22Rv1 (cell line): ENCODE measurements at regions not wholly inside any gene's neighbourhood (a gene's known extent, or its start where the extent isn't known, plus 50 kb on each side); places are given as distances from the start of the nearest gene placed in this dataset.

ENCODE experiments used
- H3K27ac ChIP-seq: fragments of 450-650 bp; 2 replicates; pipeline ENCODE4 v1.5.1; 2017
- ZFX ChIP-seq: fragments of 450-650 bp; IDR thresholded peaks from 2 replicates; pipeline ENCODE4 v1.6.1; 2017; ENCODE audit warnings: antibody characterized with exemption, borderline replicate concordance
- TF ChIP-seq, protein P1 (sequence below): fragments of 450-650 bp; IDR thresholded peaks from 2 replicates; pipeline ENCODE4 v1.5.1; 2017; ENCODE audit warnings: mild to moderate bottlenecking

DNA sequence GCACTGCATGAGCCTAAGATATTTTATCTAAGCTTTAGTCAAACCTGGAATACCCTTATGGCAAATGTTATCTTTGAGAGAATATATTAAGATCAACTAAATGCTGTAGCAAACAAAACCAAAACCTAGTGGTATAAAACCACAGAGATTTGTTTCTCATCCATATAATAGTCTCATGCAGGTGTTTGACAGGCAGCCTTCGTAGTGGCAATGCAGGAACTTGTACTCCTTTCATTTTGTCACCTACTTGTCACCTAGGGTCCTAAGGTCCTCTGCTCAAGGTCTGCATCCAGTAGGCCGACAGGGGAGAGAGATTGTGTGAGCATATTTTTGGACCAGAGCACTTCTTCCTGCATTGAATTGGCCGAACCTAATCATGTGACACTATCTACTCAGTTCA lies 352.6 kb downstream of the GPR37 start:
- no peak overlapping the region for H3K27ac ChIP-seq

DNA sequence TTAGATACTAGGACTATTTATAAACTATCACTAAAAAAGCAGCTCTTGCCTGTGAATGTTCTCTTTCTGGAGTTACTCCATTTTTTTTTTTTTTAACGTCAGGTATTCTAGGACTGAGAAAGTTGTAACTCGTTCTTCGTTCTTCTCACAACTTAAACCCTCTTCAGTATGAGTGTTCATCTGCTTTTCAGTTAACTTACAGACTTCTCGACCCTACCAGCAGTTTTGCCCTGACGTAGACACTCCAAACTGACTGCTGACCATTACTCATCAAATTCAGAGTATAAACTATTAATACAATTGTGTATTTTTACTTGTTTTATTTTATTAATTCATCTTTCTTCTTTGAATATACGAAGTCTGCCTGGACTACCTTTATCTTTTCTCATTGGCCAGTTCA lies 353.1 kb downstream of the GPR37 start:
- TF ChIP-seq ZFX = no peak
- TF ChIP-seq, protein P1, sequence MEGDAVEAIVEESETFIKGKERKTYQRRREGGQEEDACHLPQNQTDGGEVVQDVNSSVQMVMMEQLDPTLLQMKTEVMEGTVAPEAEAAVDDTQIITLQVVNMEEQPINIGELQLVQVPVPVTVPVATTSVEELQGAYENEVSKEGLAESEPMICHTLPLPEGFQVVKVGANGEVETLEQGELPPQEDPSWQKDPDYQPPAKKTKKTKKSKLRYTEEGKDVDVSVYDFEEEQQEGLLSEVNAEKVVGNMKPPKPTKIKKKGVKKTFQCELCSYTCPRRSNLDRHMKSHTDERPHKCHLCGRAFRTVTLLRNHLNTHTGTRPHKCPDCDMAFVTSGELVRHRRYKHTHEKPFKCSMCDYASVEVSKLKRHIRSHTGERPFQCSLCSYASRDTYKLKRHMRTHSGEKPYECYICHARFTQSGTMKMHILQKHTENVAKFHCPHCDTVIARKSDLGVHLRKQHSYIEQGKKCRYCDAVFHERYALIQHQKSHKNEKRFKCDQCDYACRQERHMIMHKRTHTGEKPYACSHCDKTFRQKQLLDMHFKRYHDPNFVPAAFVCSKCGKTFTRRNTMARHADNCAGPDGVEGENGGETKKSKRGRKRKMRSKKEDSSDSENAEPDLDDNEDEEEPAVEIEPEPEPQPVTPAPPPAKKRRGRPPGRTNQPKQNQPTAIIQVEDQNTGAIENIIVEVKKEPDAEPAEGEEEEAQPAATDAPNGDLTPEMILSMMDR = no peak
- H3K27ac ChIP-seq = no peak overlapping the region

More for the DNA sequence above, 352.6 kb downstream of the GPR37 start:
- TF ChIP-seq, protein P1 = no peak
- TF ChIP-seq ZFX = no peak

DNA sequence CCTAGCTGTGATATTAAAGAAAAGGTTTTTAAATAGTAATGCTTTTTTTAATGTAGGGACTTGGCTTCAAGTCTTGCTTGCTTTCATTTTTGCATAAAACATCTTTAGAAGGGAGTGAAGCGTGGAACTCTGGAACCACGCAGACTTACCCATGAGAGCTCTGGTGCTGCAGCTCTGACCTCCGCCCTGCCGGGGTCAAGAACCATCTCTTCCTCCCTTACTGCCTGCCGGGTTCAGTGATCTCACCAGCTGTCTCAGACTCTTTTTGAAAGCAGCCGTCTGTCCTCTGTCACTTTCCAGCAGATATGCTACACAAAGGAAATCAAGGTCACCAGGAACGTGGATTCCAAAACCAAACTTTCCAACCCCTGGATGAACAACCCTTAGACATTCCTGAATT lies 353.8 kb downstream of the GPR37 start:
- H3K27ac ChIP-seq = no peak overlapping the region
- TF ChIP-seq, protein P1 = no peak
- no peak for TF ChIP-seq ZFX

DNA sequence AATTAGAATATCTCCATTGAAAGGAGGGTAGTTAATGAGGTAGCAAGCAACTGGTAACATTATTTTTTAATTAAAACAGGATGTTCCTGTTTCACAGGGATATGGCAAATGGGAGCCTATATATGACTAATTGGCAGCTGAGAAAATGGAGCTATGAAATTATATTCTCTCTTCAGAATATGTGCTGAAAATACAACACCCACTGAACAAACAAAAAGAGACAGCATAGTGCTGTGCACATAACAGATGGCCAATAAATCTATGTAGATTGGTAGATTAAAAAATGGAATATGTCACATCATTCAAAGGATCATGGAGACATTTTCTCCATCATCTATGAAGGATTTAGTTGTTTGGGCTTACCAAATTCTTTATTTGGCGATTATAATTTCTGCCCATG lies 362.0 kb downstream of the GPR37 start:
- no peak overlapping the region for H3K27ac ChIP-seq
- no peak for TF ChIP-seq ZFX
- TF ChIP-seq, protein P1 = no peak

DNA sequence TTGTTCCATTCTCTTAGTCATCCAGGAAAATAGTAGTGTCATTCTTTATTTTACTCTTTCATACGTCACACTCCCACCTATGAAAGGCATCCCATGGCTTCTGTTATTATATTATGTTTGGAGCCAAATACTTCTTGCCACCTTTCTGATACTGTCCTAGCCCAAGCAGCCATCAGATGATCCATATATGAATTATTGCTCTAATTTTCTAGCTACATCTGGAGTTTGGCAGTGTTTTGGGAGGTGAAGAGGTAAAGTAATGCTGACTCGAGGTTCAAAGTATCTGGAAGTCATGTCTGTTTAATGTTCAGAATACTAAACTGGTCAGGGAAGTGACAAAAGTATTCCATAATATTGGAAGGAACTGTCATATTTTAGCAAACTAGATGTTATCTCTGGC lies 362.5 kb downstream of the GPR37 start:
- TF ChIP-seq, protein P1 = no peak
- TF ChIP-seq ZFX = no peak
- H3K27ac ChIP-seq = no peak overlapping the region

DNA sequence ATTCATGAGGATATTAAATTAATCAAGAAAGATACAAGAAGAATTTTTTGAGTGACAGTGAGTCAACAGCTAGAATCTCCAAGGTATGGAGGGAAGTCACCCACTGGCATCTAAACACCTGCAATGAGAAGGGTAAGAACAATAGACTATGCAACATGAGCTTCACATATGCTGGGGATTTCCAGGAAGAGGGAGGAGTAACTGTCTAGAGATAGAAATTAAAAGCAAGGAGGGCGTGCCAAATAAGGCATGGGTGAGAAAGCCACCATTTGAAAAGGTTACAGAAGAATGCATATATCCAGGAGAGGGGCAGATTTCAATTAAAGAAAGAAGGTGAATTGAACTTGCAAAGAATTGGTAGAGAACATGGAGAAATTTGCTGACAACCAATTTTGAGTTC lies 365.7 kb downstream of the GPR37 start:
- no peak overlapping the region for H3K27ac ChIP-seq
- TF ChIP-seq ZFX = no peak
- TF ChIP-seq, protein P1 = no peak

DNA sequence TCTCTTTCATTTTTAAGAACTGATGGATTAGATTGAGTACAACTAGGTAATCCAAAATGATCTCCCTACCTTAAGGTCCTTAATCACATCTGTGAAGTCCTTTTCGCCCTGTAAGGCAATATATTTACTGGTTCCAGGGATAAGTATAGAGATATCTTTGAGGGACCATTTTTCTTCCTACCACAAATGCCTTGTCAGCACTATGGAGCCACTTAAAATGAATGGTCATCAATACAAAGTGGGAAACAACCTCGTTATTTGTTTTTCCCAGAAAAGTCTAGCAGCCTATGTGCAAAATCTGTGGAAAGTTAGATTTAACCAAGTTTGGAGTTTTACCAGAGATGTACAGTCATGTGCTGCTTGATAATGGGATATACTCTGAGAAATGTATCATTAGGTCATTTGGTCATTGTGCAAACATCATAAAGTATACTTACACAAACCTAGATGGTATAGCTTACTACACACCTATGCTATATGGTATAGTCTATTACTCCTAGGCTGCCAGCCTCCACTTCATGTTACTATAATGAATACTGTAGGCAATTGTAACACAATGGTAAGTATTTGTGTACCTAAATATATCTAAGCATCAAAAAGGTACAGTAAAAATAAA lies 366.2 kb upstream of the TMEM229A start:
- TF ChIP-seq, protein P1 = no peak
- no peak for TF ChIP-seq ZFX

More for the DNA sequence above, 366.2 kb upstream of the TMEM229A start:
- H3K27ac ChIP-seq = no peak overlapping the region
